WTC11 (cell line): ENCODE measurements at regions not wholly inside any gene's neighbourhood (a gene's known extent, or its start where the extent isn't known, plus 50 kb on each side); places are given as distances from the start of the nearest gene placed in this dataset.

Experiments used
- ATAC-seq: fragments of 200-7000 bp; cut with Tn5 transposase; 2 replicates; pipeline ENCODE4 v1.10.0; 2021; ENCODE audit warnings: mild to moderate bottlenecking, moderate library complexity
- CTCF ChIA-PET: fragments of 300-600 bp; sonication (Branson Sonifier 250); formaldehyde crosslinking; loops from one replicate; lab custom pipeline; 2021; ENCODE audit warnings: antibody characterized with exemption; lab: Charles Lee
- POLR2A ChIA-PET: fragments of 350-600 bp; sonication (Branson Sonifier 250); formaldehyde crosslinking; loops from one replicate; lab custom pipeline; 2021; ENCODE audit warnings: antibody characterized with exemption; lab: Charles Lee
- DNase-seq: peaks from one replicate; pipeline ENCODE4 v3.0.0; 2021; ENCODE audit warnings: low spot score
- H3K27ac Mint-ChIP-seq: 2 replicates; pipeline ENCODE4 v1.8.0; 2021; ENCODE audit warnings: mixed read lengths
- H3K27me3 Mint-ChIP-seq: 2 replicates; pipeline ENCODE4 v1.8.0; 2021; ENCODE audit warnings: low read depth, mild to moderate bottlenecking, moderate library complexity, mixed read lengths
- H3K36me3 Mint-ChIP-seq: 2 replicates; pipeline ENCODE4 v1.8.0; 2021; ENCODE audit warnings: mixed read lengths
- H3K4me1 Mint-ChIP-seq: 2 replicates; pipeline ENCODE4 v1.8.0; 2022; ENCODE audit warnings: mixed read lengths
- H3K4me3 Mint-ChIP-seq: 2 replicates; pipeline ENCODE4 v1.8.0; 2021; ENCODE audit warnings: mild to moderate bottlenecking, moderate library complexity, mixed read lengths
- H3K9me3 Mint-ChIP-seq: 2 replicates; pipeline ENCODE4 v1.8.0; 2021; ENCODE audit warnings: mixed read lengths
- E2F1 ChIP-seq: sonication (generic); formaldehyde crosslinking; IDR thresholded peaks from 2 replicates; pipeline ENCODE4 v1.8.0; 2022; ENCODE audit warnings: mild to moderate bottlenecking, missing genetic modification reagents
- E2F4 ChIP-seq: sonication (generic); formaldehyde crosslinking; IDR thresholded peaks from 2 replicates; pipeline ENCODE4 v1.8.1; 2022; ENCODE audit warnings: low read depth, mild to moderate bottlenecking, moderate library complexity, missing genetic modification reagents, borderline replicate concordance
- ELF4 ChIP-seq: sonication (generic); formaldehyde crosslinking; IDR thresholded peaks from 2 replicates; pipeline ENCODE4 v1.8.1; 2022; ENCODE audit warnings: low read depth, mild to moderate bottlenecking, moderate library complexity, missing genetic modification reagents
- ERG ChIP-seq: fragments of 250-450 bp; sonication (Bioruptor Pico); IDR thresholded peaks from 2 replicates; pipeline ENCODE4 v1.8.0; 2021; ENCODE audit warnings: mild to moderate bottlenecking
- ETV6 ChIP-seq: sonication (generic); formaldehyde crosslinking; IDR thresholded peaks from 2 replicates; pipeline ENCODE4 v1.8.1; 2022; ENCODE audit warnings: mild to moderate bottlenecking, missing genetic modification reagents
- FOXJ3 ChIP-seq: sonication (generic); formaldehyde crosslinking; IDR thresholded peaks from 2 replicates; pipeline ENCODE4 v1.9.0; 2021; ENCODE audit warnings: missing genetic modification reagents, mild to moderate bottlenecking, borderline replicate concordance
- FOXP1 ChIP-seq: sonication (generic); formaldehyde crosslinking; IDR thresholded peaks from 2 replicates; pipeline ENCODE4 v1.8.0; 2022; ENCODE audit warnings: missing genetic modification reagents, mild to moderate bottlenecking, moderate library complexity, borderline replicate concordance
- GABPB1 ChIP-seq: sonication (generic); formaldehyde crosslinking; IDR thresholded peaks from 2 replicates; pipeline ENCODE4 v1.8.1; 2023; ENCODE audit warnings: mild to moderate bottlenecking, missing genetic modification reagents
- JAZF1 ChIP-seq: fragments of 250-450 bp; sonication (Bioruptor Pico); IDR thresholded peaks from 2 replicates; pipeline ENCODE4 v1.9.0; 2021; ENCODE audit warnings: moderate library complexity, mild to moderate bottlenecking, inconsistent platforms
- JUN ChIP-seq: sonication (generic); formaldehyde crosslinking; IDR thresholded peaks from 2 replicates; pipeline ENCODE4 v1.8.0; 2023; ENCODE audit warnings: mild to moderate bottlenecking, missing genetic modification reagents
- MAX ChIP-seq: sonication (generic); formaldehyde crosslinking; IDR thresholded peaks from 2 replicates; pipeline ENCODE4 v1.8.0; 2022; ENCODE audit warnings: mild to moderate bottlenecking, missing genetic modification reagents
- MLX ChIP-seq: sonication (generic); formaldehyde crosslinking; IDR thresholded peaks from 2 replicates; pipeline ENCODE4 v1.8.1; 2023; ENCODE audit warnings: mild to moderate bottlenecking, missing genetic modification reagents, moderate library complexity
- NR1H2 ChIP-seq: sonication (generic); formaldehyde crosslinking; IDR thresholded peaks from 2 replicates; pipeline ENCODE4 v1.9.0; 2021; ENCODE audit warnings: mild to moderate bottlenecking, moderate library complexity, missing genetic modification reagents
- OVOL2 ChIP-seq: fragments of 250-450 bp; sonication (Bioruptor Pico); IDR thresholded peaks from 2 replicates; pipeline ENCODE4 v1.9.0; 2021; ENCODE audit warnings: mild to moderate bottlenecking, borderline replicate concordance
- PREB ChIP-seq: sonication (generic); formaldehyde crosslinking; IDR thresholded peaks from 2 replicates; pipeline ENCODE4 v1.8.1; 2022; ENCODE audit warnings: mild to moderate bottlenecking, missing genetic modification reagents, moderate library complexity, borderline replicate concordance
- RELA ChIP-seq: sonication (generic); formaldehyde crosslinking; IDR thresholded peaks from 2 replicates; pipeline ENCODE4 v1.8.1; 2022; ENCODE audit warnings: missing genetic modification reagents, mild to moderate bottlenecking, borderline replicate concordance
- RORB ChIP-seq: fragments of 250-450 bp; sonication (Bioruptor Pico); IDR thresholded peaks from 2 replicates; pipeline ENCODE4 v1.9.0; 2021; ENCODE audit warnings: mild to moderate bottlenecking
- SMAD3 ChIP-seq: sonication (generic); formaldehyde crosslinking; IDR thresholded peaks from 2 replicates; pipeline ENCODE4 v1.8.0; 2022; ENCODE audit warnings: missing genetic modification reagents, mild to moderate bottlenecking, borderline replicate concordance
- USF1 ChIP-seq: sonication (generic); formaldehyde crosslinking; IDR thresholded peaks from 2 replicates; pipeline ENCODE4 v1.8.0; 2022; ENCODE audit warnings: mild to moderate bottlenecking, missing genetic modification reagents
- ZNF219 ChIP-seq: sonication (generic); formaldehyde crosslinking; IDR thresholded peaks from 2 replicates; pipeline ENCODE4 v1.8.0; 2023; ENCODE audit warnings: missing genetic modification reagents, mild to moderate bottlenecking, borderline replicate concordance
- ZNF263 ChIP-seq: sonication (generic); formaldehyde crosslinking; IDR thresholded peaks from 2 replicates; pipeline ENCODE4 v1.8.1; 2022; ENCODE audit warnings: low read depth, mild to moderate bottlenecking, moderate library complexity, missing genetic modification reagents
- ZNF281 ChIP-seq: sonication (generic); formaldehyde crosslinking; IDR thresholded peaks from 2 replicates; pipeline ENCODE4 v1.8.0; 2023; ENCODE audit warnings: mild to moderate bottlenecking, missing genetic modification reagents
- ZNF317 ChIP-seq: sonication (generic); formaldehyde crosslinking; IDR thresholded peaks from 2 replicates; pipeline ENCODE4 v1.8.1; 2023; ENCODE audit warnings: low read depth, mild to moderate bottlenecking, moderate library complexity, missing genetic modification reagents, borderline replicate concordance

- H3K4me1 Mint-ChIP-seq, result peaks cover 15% of the 10 kb centered on the region
- TF ChIP-seq ZNF281 (CRISPR knock-in tag), result no peak
- TF ChIP-seq E2F1, result no peak
- TF ChIP-seq ZNF317 (CRISPR knock-in tag), result no peak
- TF ChIP-seq MAX (CRISPR knock-in tag), result no peak
- TF ChIP-seq ERG, result no peak
- no peak for TF ChIP-seq ZNF219
- POLR2A ChIA-PET, result no interaction called here
- no peaks in the 10 kb centered on the region for H3K36me3 Mint-ChIP-seq
- no peak for DNase-seq
- ATAC-seq, result no peak
- CTCF ChIA-PET, result interaction anchor here (0.8 to 1.4 kb wide), 2 partner anchors 16 to 39 kb away, joined by 3 to 4 read pairs; no protein-coding TSS in a partner anchor
- no peak overlapping the region for H3K27ac Mint-ChIP-seq
- H3K27me3 Mint-ChIP-seq, result peaks cover 28% of the 10 kb centered on the region
- H3K9me3 Mint-ChIP-seq, result no peaks in the 10 kb centered on the region
- H3K4me3 Mint-ChIP-seq, result no peak overlapping the region
Observed at GRCh38 chr16:48814994-48815393, 205.0 kb upstream of the N4BP1 start.

GRCh38 chr16:48813485-48813884 is 203.5 kb upstream of the N4BP1 start:
- POLR2A ChIA-PET, result no interaction called here
- Mint-ChIP-seq H3K27ac (no peak overlapping the region), H3K36me3 (no peaks in the 10 kb centered on the region), H3K27me3 (peaks cover 43% of the 10 kb centered on the region), H3K4me3 (no peak overlapping the region), H3K4me1 (peaks cover 15% of the 10 kb centered on the region), H3K9me3 (no peaks in the 10 kb centered on the region)
- DNase-seq (no peak), ATAC-seq (no peak)
- CTCF ChIA-PET, result interaction anchor here (1.4 kb wide), 1 partner anchor 18 kb away, joined by 4 read pairs; no protein-coding TSS in a partner anchor
- TF ChIP-seq GABPB1 (CRISPR knock-in tag) (no peak), PREB (CRISPR knock-in tag) (no peak), FOXJ3 (CRISPR knock-in tag) (no peak), MLX (CRISPR knock-in tag) (no peak), RELA (CRISPR knock-in tag) (no peak), NR1H2 (no peak), USF1 (CRISPR knock-in tag) (no peak), ELF4 (CRISPR knock-in tag) (no peak), OVOL2 (CRISPR knock-in tag) (no peak), JUN (no peak), SMAD3 (CRISPR knock-in tag) (no peak), RORB (no peak), FOXP1 (CRISPR knock-in tag) (no peak), ETV6 (CRISPR knock-in tag) (no peak), ZNF263 (CRISPR knock-in tag) (no peak), E2F4 (CRISPR knock-in tag) (no peak), JAZF1 (no peak)
